GM12878 (cell line): ENCODE measurements at regions not wholly inside any gene's neighbourhood (a gene's known extent, or its start where the extent isn't known, plus 50 kb on each side); places are given as distances from the start of the nearest gene placed in this dataset.
A peak's percentile ranks its signal among the peaks of the same experiment; 100 is the strongest.

Experiments used
- BMI1 ChIP-seq: fragments of 450-650 bp; IDR thresholded peaks from 2 replicates; pipeline ENCODE4 v1.6.1; 2016; ENCODE audit warnings: mild to moderate bottlenecking, moderate library complexity, borderline replicate concordance
- CEBPB ChIP-seq, 2 experiments: fragments of 150-350 bp in 1 of 2; IDR thresholded peaks; 2 replicates each; pipeline ENCODE4 v1.6.1; 2012 to 2014; ENCODE audit warnings: low read depth in 2 of 2, low read length in 2 of 2, borderline replicate concordance in 1 of 2, inconsistent platforms in 1 of 2
- EED ChIP-seq: sonication (generic); IDR thresholded peaks from 2 replicates; pipeline ENCODE4 v1.6.1; 2016; ENCODE audit warnings: antibody characterized with exemption, low read depth
- JUNB ChIP-seq: IDR thresholded peaks from 2 replicates; pipeline ENCODE4 v1.6.1; 2016; ENCODE audit warnings: antibody characterized with exemption, mild to moderate bottlenecking
- KLF5 ChIP-seq: fragments of 450-650 bp; IDR thresholded peaks from 2 replicates; pipeline ENCODE4 v1.6.1; 2014; ENCODE audit warnings: mild to moderate bottlenecking; ENCODE audit not compliant: partially characterized antibody
- MTA2 ChIP-seq: fragments of 450-650 bp; IDR thresholded peaks from 2 replicates; pipeline ENCODE4 v1.6.1; 2016; ENCODE audit warnings: low read depth, mild to moderate bottlenecking, moderate library complexity
- NFYA ChIP-seq: IDR thresholded peaks from 2 replicates; pipeline ENCODE4 v1.6.1; 2011; ENCODE audit warnings: low read depth, mild to moderate bottlenecking, low read length, improper control_type of control experiment, borderline replicate concordance
- SMARCA5 ChIP-seq: fragments of 450-650 bp; IDR thresholded peaks from 2 replicates; pipeline ENCODE4 v1.6.1; 2017; ENCODE audit warnings: mild to moderate bottlenecking
- SP1 ChIP-seq: IDR thresholded peaks from one replicate; pipeline ENCODE4 v1.6.1; 2011; ENCODE audit warnings: low read depth, low read length
- TCF7 ChIP-seq: IDR thresholded peaks from 2 replicates; pipeline ENCODE4 v1.6.1; 2014; ENCODE audit warnings: antibody characterized with exemption, borderline replicate concordance
- ZNF24 ChIP-seq: fragments of 450-650 bp; IDR thresholded peaks from 2 replicates; pipeline ENCODE4 v1.6.1; 2017; ENCODE audit warnings: antibody characterized with exemption, mild to moderate bottlenecking
- ZNF274 ChIP-seq: IDR thresholded peaks from one replicate; pipeline ENCODE4 v1.8.0; 2011; ENCODE audit not compliant: insufficient read length, insufficient read depth
- TF ChIP-seq, protein P1 (sequence below): fragments of 150-350 bp; IDR thresholded peaks from 2 replicates; pipeline ENCODE4 v1.6.1; 2016; ENCODE audit warnings: low read depth, low read length
- TF ChIP-seq, protein P2 (sequence below): fragments of 450-650 bp; conservative IDR thresholded peaks from 2 replicates; pipeline ENCODE4 v1.6.1; 2017; ENCODE audit warnings: mild to moderate bottlenecking, moderate library complexity
- TF ChIP-seq, protein P3 (sequence below): IDR thresholded peaks from 2 replicates; pipeline ENCODE4 v1.6.1; 2011; ENCODE audit warnings: borderline replicate concordance, low read depth, mild to moderate bottlenecking, moderate library complexity, mixed read lengths, low read length; ENCODE audit not compliant: insufficient read depth; ENCODE audit errors: extremely low read length
- TF ChIP-seq, protein P4 (sequence below): IDR thresholded peaks from 2 replicates; pipeline ENCODE4 v1.6.1; 2012; ENCODE audit warnings: low read depth, low read length, improper control_type of control experiment
- TF ChIP-seq, protein P5 (sequence below): fragments of 450-650 bp; IDR thresholded peaks from 2 replicates; pipeline ENCODE4 v1.6.1; 2018; ENCODE audit warnings: borderline replicate concordance, mild to moderate bottlenecking; ENCODE audit not compliant: partially characterized antibody
- TF ChIP-seq, protein P6 (sequence below): fragments of 450-650 bp; IDR thresholded peaks from 2 replicates; pipeline ENCODE4 v1.6.1; 2014; ENCODE audit warnings: mild to moderate bottlenecking

DNA sequence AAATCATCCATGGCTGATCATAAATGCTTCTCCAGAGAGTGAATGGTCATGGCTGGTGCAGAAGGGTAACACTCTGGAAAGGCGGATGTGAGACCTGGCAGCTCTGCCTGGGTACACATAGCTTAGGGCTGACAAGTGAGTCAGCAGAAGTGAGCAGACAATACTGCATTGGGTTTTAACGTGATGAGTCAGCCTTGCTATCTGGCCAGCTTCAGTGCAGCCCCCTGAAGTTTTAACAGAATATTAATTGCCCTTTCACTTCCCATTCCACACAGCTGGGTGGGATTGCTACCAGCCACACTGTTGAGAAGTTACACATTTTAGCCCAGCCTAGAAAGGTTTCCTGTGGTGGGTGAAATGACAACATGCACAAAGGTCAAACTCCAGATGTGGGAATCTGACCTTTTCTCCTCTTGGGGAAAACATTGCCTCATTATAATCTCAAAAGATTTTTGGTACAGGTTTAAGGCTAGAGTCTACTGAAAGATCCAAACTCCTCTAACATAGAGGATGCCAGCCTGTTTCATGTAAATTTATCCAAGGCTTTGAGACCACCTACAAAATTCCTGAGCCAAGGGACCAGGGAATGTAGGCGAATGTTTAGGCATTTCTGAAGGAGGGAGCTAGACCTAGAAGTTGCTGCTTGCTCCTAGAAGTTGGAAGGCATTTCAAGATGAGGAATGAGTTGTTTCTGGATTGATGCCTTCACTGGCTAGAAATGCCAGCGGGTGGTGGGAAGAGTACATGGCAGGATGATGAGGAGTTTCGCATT is 230.3 kb upstream of the PGRMC2 start (continued):
- TF ChIP-seq, protein P1, sequence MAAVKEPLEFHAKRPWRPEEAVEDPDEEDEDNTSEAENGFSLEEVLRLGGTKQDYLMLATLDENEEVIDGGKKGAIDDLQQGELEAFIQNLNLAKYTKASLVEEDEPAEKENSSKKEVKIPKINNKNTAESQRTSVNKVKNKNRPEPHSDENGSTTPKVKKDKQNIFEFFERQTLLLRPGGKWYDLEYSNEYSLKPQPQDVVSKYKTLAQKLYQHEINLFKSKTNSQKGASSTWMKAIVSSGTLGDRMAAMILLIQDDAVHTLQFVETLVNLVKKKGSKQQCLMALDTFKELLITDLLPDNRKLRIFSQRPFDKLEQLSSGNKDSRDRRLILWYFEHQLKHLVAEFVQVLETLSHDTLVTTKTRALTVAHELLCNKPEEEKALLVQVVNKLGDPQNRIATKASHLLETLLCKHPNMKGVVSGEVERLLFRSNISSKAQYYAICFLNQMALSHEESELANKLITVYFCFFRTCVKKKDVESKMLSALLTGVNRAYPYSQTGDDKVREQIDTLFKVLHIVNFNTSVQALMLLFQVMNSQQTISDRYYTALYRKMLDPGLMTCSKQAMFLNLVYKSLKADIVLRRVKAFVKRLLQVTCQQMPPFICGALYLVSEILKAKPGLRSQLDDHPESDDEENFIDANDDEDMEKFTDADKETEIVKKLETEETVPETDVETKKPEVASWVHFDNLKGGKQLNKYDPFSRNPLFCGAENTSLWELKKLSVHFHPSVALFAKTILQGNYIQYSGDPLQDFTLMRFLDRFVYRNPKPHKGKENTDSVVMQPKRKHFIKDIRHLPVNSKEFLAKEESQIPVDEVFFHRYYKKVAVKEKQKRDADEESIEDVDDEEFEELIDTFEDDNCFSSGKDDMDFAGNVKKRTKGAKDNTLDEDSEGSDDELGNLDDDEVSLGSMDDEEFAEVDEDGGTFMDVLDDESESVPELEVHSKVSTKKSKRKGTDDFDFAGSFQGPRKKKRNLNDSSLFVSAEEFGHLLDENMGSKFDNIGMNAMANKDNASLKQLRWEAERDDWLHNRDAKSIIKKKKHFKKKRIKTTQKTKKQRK = no peak
- TF ChIP-seq, protein P2, sequence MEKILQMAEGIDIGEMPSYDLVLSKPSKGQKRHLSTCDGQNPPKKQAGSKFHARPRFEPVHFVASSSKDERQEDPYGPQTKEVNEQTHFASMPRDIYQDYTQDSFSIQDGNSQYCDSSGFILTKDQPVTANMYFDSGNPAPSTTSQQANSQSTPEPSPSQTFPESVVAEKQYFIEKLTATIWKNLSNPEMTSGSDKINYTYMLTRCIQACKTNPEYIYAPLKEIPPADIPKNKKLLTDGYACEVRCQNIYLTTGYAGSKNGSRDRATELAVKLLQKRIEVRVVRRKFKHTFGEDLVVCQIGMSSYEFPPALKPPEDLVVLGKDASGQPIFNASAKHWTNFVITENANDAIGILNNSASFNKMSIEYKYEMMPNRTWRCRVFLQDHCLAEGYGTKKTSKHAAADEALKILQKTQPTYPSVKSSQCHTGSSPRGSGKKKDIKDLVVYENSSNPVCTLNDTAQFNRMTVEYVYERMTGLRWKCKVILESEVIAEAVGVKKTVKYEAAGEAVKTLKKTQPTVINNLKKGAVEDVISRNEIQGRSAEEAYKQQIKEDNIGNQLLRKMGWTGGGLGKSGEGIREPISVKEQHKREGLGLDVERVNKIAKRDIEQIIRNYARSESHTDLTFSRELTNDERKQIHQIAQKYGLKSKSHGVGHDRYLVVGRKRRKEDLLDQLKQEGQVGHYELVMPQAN = peak; percentile 44; the same call in 1 of the 2 replicates
- TF ChIP-seq, protein P3, sequence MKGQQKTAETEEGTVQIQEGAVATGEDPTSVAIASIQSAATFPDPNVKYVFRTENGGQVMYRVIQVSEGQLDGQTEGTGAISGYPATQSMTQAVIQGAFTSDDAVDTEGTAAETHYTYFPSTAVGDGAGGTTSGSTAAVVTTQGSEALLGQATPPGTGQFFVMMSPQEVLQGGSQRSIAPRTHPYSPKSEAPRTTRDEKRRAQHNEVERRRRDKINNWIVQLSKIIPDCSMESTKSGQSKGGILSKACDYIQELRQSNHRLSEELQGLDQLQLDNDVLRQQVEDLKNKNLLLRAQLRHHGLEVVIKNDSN = no peak
- TF ChIP-seq ZNF24 = peak; percentile 54; the same call in 1 of the 2 replicates
- TF ChIP-seq, protein P4, sequence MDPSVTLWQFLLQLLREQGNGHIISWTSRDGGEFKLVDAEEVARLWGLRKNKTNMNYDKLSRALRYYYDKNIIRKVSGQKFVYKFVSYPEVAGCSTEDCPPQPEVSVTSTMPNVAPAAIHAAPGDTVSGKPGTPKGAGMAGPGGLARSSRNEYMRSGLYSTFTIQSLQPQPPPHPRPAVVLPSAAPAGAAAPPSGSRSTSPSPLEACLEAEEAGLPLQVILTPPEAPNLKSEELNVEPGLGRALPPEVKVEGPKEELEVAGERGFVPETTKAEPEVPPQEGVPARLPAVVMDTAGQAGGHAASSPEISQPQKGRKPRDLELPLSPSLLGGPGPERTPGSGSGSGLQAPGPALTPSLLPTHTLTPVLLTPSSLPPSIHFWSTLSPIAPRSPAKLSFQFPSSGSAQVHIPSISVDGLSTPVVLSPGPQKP = peak; percentile 53; the same call in 1 of the 2 replicates
- TF ChIP-seq JUNB = peak; percentile 77; the same call in 1 of the 2 replicates
- TF ChIP-seq TCF7 = 0 out of 2 replicates have a peak, but pooled peaks have one; percentile 25
- no peak for TF ChIP-seq CEBPB (IDR thresholded peaks at IDR 0.05; ENCODE audit: borderline replicate concordance in 1 of 2, low read depth in 2 of 2, low read length in 2 of 2)
- TF ChIP-seq BMI1 = peak; percentile 82; the same call in 1 of the 2 replicates
- peak; percentile 99 for TF ChIP-seq EED
- peak; percentile 99 for TF ChIP-seq MTA2
- TF ChIP-seq SP1 = no peak
- peak; percentile 64 for TF ChIP-seq SMARCA5
- TF ChIP-seq, protein P5, sequence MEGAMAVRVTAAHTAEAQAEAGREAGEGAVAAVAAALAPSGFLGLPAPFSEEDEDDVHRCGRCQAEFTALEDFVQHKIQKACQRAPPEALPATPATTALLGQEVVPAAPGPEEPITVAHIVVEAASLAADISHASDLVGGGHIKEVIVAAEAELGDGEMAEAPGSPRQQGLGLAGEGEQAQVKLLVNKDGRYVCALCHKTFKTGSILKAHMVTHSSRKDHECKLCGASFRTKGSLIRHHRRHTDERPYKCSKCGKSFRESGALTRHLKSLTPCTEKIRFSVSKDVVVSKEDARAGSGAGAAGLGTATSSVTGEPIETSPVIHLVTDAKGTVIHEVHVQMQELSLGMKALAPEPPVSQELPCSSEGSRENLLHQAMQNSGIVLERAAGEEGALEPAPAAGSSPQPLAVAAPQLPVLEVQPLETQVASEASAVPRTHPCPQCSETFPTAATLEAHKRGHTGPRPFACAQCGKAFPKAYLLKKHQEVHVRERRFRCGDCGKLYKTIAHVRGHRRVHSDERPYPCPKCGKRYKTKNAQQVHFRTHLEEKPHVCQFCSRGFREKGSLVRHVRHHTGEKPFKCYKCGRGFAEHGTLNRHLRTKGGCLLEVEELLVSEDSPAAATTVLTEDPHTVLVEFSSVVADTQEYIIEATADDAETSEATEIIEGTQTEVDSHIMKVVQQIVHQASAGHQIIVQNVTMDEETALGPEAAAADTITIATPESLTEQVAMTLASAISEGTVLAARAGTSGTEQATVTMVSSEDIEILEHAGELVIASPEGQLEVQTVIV = no peak
- peak; percentile 68 for TF ChIP-seq KLF5
- TF ChIP-seq ZNF274 = no peak
- no peak for TF ChIP-seq NFYA
- TF ChIP-seq, protein P6, sequence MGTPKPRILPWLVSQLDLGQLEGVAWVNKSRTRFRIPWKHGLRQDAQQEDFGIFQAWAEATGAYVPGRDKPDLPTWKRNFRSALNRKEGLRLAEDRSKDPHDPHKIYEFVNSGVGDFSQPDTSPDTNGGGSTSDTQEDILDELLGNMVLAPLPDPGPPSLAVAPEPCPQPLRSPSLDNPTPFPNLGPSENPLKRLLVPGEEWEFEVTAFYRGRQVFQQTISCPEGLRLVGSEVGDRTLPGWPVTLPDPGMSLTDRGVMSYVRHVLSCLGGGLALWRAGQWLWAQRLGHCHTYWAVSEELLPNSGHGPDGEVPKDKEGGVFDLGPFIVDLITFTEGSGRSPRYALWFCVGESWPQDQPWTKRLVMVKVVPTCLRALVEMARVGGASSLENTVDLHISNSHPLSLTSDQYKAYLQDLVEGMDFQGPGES = no peak
